ENCODE measurements at regions not wholly inside any gene's neighbourhood (a gene's known extent, or its start where the extent isn't known, plus 50 kb on each side); places are given as distances from the start of the nearest gene placed in this dataset.
"Not testable (repeated sequence)": the region's sequence is repeated elsewhere in the genome, so short reads cannot be mapped to it uniquely, and the experiment has no call there.

DNA sequence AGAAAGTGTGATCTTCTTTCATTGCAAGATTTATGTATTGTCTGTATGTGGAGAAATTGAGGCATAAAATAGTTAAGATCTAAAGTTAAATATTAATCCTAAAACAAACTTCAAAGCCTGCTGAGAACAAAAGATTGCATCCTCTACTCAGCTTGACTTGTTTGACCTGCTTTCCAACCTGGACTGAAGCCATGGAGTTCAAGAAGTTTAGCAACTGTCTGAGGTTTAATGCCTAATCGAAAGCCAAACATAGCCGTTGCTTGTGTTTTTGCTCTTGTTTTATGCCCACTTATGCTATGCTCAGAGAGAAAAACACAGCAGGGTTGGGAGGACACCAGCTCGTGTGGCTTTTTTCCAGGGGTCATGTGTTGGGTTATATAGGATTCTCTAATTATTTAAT is 135.6 kb downstream of the NUFIP1 start:
- no peaks in the 10 kb centered on the region for H3K36me3 Mint-ChIP-seq (ENCODE audit: unreplicated experiment)
- no peaks in the 10 kb centered on the region for H3K27me3 Mint-ChIP-seq (ENCODE audit: unreplicated experiment)
- no peak overlapping the region for H3K27ac Mint-ChIP-seq (ENCODE audit: unreplicated experiment)
- no peak for DNase-seq (ENCODE audit: extremely low spot score, unreplicated experiment)
- H3K9me3 Mint-ChIP-seq (ENCODE audit: unreplicated experiment): no peaks in the 10 kb centered on the region
- H3K4me3 Mint-ChIP-seq (ENCODE audit: unreplicated experiment): no peak overlapping the region
- TF ChIP-seq, protein P1, sequence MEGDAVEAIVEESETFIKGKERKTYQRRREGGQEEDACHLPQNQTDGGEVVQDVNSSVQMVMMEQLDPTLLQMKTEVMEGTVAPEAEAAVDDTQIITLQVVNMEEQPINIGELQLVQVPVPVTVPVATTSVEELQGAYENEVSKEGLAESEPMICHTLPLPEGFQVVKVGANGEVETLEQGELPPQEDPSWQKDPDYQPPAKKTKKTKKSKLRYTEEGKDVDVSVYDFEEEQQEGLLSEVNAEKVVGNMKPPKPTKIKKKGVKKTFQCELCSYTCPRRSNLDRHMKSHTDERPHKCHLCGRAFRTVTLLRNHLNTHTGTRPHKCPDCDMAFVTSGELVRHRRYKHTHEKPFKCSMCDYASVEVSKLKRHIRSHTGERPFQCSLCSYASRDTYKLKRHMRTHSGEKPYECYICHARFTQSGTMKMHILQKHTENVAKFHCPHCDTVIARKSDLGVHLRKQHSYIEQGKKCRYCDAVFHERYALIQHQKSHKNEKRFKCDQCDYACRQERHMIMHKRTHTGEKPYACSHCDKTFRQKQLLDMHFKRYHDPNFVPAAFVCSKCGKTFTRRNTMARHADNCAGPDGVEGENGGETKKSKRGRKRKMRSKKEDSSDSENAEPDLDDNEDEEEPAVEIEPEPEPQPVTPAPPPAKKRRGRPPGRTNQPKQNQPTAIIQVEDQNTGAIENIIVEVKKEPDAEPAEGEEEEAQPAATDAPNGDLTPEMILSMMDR (IDR thresholded peaks at IDR 0.05): no peak
- H3K4me1 Mint-ChIP-seq (ENCODE audit: unreplicated experiment): peaks cover 7% of the 10 kb centered on the region

DNA sequence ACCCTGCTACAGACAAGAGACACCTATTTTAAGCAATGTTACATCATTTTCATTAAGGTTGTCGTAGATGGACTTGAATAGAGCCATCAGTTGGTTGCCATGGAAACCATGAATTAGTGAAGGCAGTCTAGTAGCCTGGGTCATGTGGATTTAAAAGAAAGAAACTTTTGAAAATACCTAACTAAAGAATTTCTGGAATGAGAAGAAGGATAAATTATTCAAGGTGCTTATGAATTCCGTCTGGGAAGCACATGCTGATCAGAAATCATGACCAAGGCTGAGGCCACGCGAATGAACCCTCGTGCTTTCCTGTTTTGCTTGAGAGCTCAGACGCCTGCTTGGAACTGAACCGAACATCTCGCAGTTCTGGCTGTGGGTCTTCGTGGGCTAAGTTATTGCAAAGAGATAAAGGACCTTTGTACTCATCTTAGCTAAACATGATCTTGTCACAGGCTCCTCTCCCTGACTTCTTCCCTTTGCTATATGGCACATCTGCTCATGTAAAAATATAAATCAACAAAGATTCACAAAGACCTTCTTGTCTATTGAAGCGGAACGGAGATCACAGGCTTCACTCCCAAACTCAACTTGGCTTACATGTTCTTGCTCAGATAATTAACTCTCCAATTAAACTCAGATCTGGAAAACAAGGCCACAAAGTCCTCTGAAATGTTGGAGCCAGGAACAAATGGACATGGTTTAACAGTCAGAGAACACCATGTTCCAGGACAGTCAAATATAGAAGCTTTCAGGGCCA is 140.2 kb downstream of the NUFIP1 start:
- H3K27me3 Mint-ChIP-seq (ENCODE audit: unreplicated experiment): no peaks in the 10 kb centered on the region
- H3K9me3 Mint-ChIP-seq (ENCODE audit: unreplicated experiment): no peaks in the 10 kb centered on the region
- H3K27ac Mint-ChIP-seq (ENCODE audit: unreplicated experiment): no peak overlapping the region
- no peak for DNase-seq (ENCODE audit: extremely low spot score, unreplicated experiment)
- H3K4me1 Mint-ChIP-seq (ENCODE audit: unreplicated experiment): peaks cover 4% of the 10 kb centered on the region
- H3K4me3 Mint-ChIP-seq (ENCODE audit: unreplicated experiment): no peak overlapping the region
- TF ChIP-seq, protein P1 (IDR thresholded peaks at IDR 0.05): no peak
- no peaks in the 10 kb centered on the region for H3K36me3 Mint-ChIP-seq (ENCODE audit: unreplicated experiment)

- not testable (repeated sequence) for H3K36me3 Mint-ChIP-seq (ENCODE audit: unreplicated experiment); DNase-seq (ENCODE audit: extremely low spot score, unreplicated experiment); H3K27me3 Mint-ChIP-seq (ENCODE audit: unreplicated experiment); H3K4me3 Mint-ChIP-seq (ENCODE audit: unreplicated experiment); H3K9me3 Mint-ChIP-seq (ENCODE audit: unreplicated experiment); H3K27ac Mint-ChIP-seq (ENCODE audit: unreplicated experiment)
- H3K4me1 Mint-ChIP-seq (ENCODE audit: unreplicated experiment): peaks cover 28% of the 10 kb centered on the region
Observed at GRCh38 chr13:44845281-44846058, 143.8 kb downstream of the NUFIP1 start.

- Mint-ChIP-seq H3K4me3 (ENCODE audit: unreplicated experiment) (no peak overlapping the region), H3K9me3 (ENCODE audit: unreplicated experiment) (no peaks in the 10 kb centered on the region), H3K36me3 (ENCODE audit: unreplicated experiment) (no peaks in the 10 kb centered on the region), H3K27ac (ENCODE audit: unreplicated experiment) (no peak overlapping the region), H3K4me1 (ENCODE audit: unreplicated experiment) (peaks cover 34% of the 10 kb centered on the region), H3K27me3 (ENCODE audit: unreplicated experiment) (no peaks in the 10 kb centered on the region)
- TF ChIP-seq, protein P1 (IDR thresholded peaks at IDR 0.05): no peak
- no peak for DNase-seq (ENCODE audit: extremely low spot score, unreplicated experiment)
Observed at GRCh38 chr13:44844786-44845185, 144.5 kb downstream of the NUFIP1 start.

- no peaks in the 10 kb centered on the region for H3K9me3 Mint-ChIP-seq (ENCODE audit: unreplicated experiment)
- no peak for DNase-seq (ENCODE audit: extremely low spot score, unreplicated experiment)
- TF ChIP-seq, protein P1 (IDR thresholded peaks at IDR 0.05): no peak
- peaks cover 46% of the 10 kb centered on the region for H3K4me1 Mint-ChIP-seq (ENCODE audit: unreplicated experiment)
- no peak overlapping the region for H3K4me3 Mint-ChIP-seq (ENCODE audit: unreplicated experiment)
- no peak overlapping the region for H3K27ac Mint-ChIP-seq (ENCODE audit: unreplicated experiment)
- no peaks in the 10 kb centered on the region for H3K27me3 Mint-ChIP-seq (ENCODE audit: unreplicated experiment)
- no peaks in the 10 kb centered on the region for H3K36me3 Mint-ChIP-seq (ENCODE audit: unreplicated experiment)
Observed at GRCh38 chr13:44843403-44843802, 145.9 kb downstream of the NUFIP1 start.

All from osteocyte (in vitro differentiated cells).